CD14-positive monocyte (primary cell): ENCODE measurements at regions not wholly inside any gene's neighbourhood (a gene's known extent, or its start where the extent isn't known, plus 50 kb on each side); places are given as distances from the start of the nearest gene placed in this dataset.

Experiments
- DNase-seq, 3 donors: peaks; one replicate each; pipeline ENCODE4 v3.0.0-alpha.2; 2011 to 2022
- H2AFZ ChIP-seq: 2 replicates; pipeline ENCODE4 v1.6.0; 2012; ENCODE audit warnings: mild to moderate bottlenecking, low read depth, low read length, inconsistent platforms; ENCODE audit not compliant: insufficient read depth, poor library complexity, severe bottlenecking
- H3K27ac ChIP-seq, 2 donors: 1 replicate in 1 of 2; 2 replicates in 1 of 2; pipeline ENCODE4 v1.5.1; 2012 to 2013; ENCODE audit warnings: low read length in 2 of 2, control low read depth in 1 of 2, inconsistent platforms in 1 of 2, low read depth in 1 of 2, mild to moderate bottlenecking in 1 of 2
- H3K27me3 ChIP-seq, 2 donors: one replicate each; pipeline versions ENCODE4 v1.6.0 to v1.6.1; 2011 to 2013; ENCODE audit warnings: low read length in 2 of 2; ENCODE audit not compliant: control insufficient read depth in 2 of 2, insufficient read depth in 2 of 2
- H3K36me3 ChIP-seq, 2 donors: replicated peaks in 1 of 2; 1 replicate in 1 of 2; 2 replicates in 1 of 2; pipeline versions ENCODE4 v1.5.1 to v1.6.1; 2012 to 2013; ENCODE audit warnings: low read length in 2 of 2, control low read depth in 1 of 2, inconsistent platforms in 1 of 2, mild to moderate bottlenecking in 1 of 2; ENCODE audit not compliant: insufficient read depth in 2 of 2, control insufficient read depth in 1 of 2
- H3K4me1 ChIP-seq, 2 donors: 1 replicate in 1 of 2; 2 replicates in 1 of 2; pipeline versions ENCODE4 v1.5.1 to v1.6.1; 2012 to 2013; ENCODE audit warnings: low read length in 2 of 2, control low read depth in 1 of 2, inconsistent platforms in 1 of 2, mild to moderate bottlenecking in 1 of 2, moderate library complexity in 1 of 2; ENCODE audit not compliant: insufficient read depth in 2 of 2, control insufficient read depth in 1 of 2
- H3K4me2 ChIP-seq: replicated peaks from 2 replicates; pipeline ENCODE3; 2012; ENCODE audit warnings: low read length, moderate library complexity, mild to moderate bottlenecking; ENCODE audit not compliant: poor library complexity, severe bottlenecking; ENCODE audit errors: extremely low read depth
- H3K4me3 ChIP-seq, 3 experiments: fragments of 200-600 bp in 1 of 3; sonication (generic) in 1 of 3; replicated peaks in 1 of 3; 1 replicate in 2 of 3; 2 replicates in 1 of 3; pipeline ENCODE4 v1.5.1; 2011 to 2013; ENCODE audit warnings: low read length in 3 of 3, mild to moderate bottlenecking in 3 of 3, control low read depth in 2 of 3, low read depth in 2 of 3, inconsistent platforms in 1 of 3, moderate library complexity in 1 of 3
- H3K79me2 ChIP-seq: 2 replicates; pipeline ENCODE4 v1.6.0; 2012; ENCODE audit warnings: mild to moderate bottlenecking, control low read depth, inconsistent platforms, low read length, moderate library complexity; ENCODE audit not compliant: insufficient read depth
- H3K9ac ChIP-seq: 2 replicates; pipeline ENCODE4 v1.6.0; 2017; ENCODE audit warnings: low read length, mild to moderate bottlenecking; ENCODE audit not compliant: insufficient read depth, poor library complexity, severe bottlenecking
- H3K9me3 ChIP-seq, 2 donors: replicated peaks in 1 of 2; 1 replicate in 1 of 2; 2 replicates in 1 of 2; pipeline versions ENCODE4 v1.5.1 to v1.6.1; 2012 to 2013; ENCODE audit warnings: low read length in 2 of 2, control low read depth in 1 of 2; ENCODE audit not compliant: control insufficient read depth in 1 of 2, insufficient read depth in 1 of 2
- H4K20me1 ChIP-seq: 2 replicates; pipeline ENCODE4 v1.6.0; 2012; ENCODE audit warnings: mild to moderate bottlenecking, low read length, control low read depth, moderate library complexity; ENCODE audit not compliant: insufficient read depth
- H3K27ac Mint-ChIP-seq, 7 donors: one replicate each; pipeline ENCODE4 v1.8.0; 2020; ENCODE audit warnings: mild to moderate bottlenecking in 7 of 7, mixed read lengths in 7 of 7, moderate library complexity in 6 of 7, inconsistent platforms in 2 of 7
- H3K27me3 Mint-ChIP-seq, 3 donors: one replicate each; pipeline ENCODE4 v1.8.0; 2021 to 2022; ENCODE audit warnings: low read depth in 3 of 3, mild to moderate bottlenecking in 3 of 3, mixed read lengths in 3 of 3, moderate library complexity in 3 of 3, inconsistent platforms in 1 of 3
- H3K36me3 Mint-ChIP-seq, 2 donors: one replicate each; pipeline ENCODE4 v1.8.0; 2020; ENCODE audit warnings: mixed read lengths in 2 of 2, inconsistent platforms in 1 of 2, mild to moderate bottlenecking in 1 of 2
- H3K4me1 Mint-ChIP-seq: one replicate; pipeline ENCODE4 v1.8.0; 2020; ENCODE audit warnings: mild to moderate bottlenecking, mixed read lengths
- H3K4me3 Mint-ChIP-seq, 2 donors: one replicate each; pipeline ENCODE4 v1.8.0; 2020; ENCODE audit warnings: mild to moderate bottlenecking in 2 of 2, mixed read lengths in 2 of 2, moderate library complexity in 1 of 2
- H3K9me3 Mint-ChIP-seq, 7 donors: one replicate each; pipeline ENCODE4 v1.8.0; 2020 to 2022; ENCODE audit warnings: mixed read lengths in 7 of 7, mild to moderate bottlenecking in 6 of 7, moderate library complexity in 6 of 7, inconsistent platforms in 2 of 7
- CTCF ChIP-seq: fragments of 200-600 bp; IDR thresholded peaks from one replicate; pipeline ENCODE4 v1.8.0; 2022; ENCODE audit warnings: antibody characterized with exemption, mild to moderate bottlenecking
- WGBS: methylation state at CpG from one replicate; pipeline ENCODE4 v1.1.5; 2013; ENCODE audit warnings: missing lambda C conversion rate; ENCODE audit not compliant: insufficient coverage; 5-methylcytosine and 5-hydroxymethylcytosine counted together
- intact Hi-C, 2 donors: fragments of 100-400 bp; cut with micrococcal nuclease; formaldehyde crosslinking; loops; one replicate each; pipeline versions ENCODE4 v1.15.0 to v1.15.1; 2023

GRCh38 chr12:108432423-108433121 is 82.5 kb upstream of the FICD start:
- no peak overlapping the region for H3K27ac Mint-ChIP-seq

DNA sequence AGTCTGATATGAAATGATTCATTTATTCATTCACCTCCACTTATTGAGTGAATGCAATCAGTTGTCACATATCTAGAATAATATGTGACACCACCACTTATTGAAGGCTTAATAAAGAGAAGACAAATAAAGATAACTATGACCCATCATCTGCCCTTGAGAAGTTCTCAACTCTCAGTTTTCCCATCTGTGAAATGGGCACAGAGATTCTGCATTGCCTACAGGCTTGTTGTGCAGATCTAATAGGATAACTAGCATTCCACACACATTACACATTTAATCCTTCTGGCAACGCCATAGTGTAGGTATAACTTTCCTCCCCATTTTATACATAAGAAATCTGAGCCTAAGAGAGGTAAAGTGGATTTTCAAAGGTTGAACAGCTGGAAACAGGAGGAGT is 84.2 kb upstream of the FICD start:
- H3K36me3 Mint-ChIP-seq, result no peaks in the 10 kb centered on the region
- no peak overlapping the region for H3K27ac Mint-ChIP-seq
- peaks cover 9 to 17% (median 12%) of the 10 kb centered on the region in 3 donors for H3K27me3 Mint-ChIP-seq

More at GRCh38 chr12:108432423-108433121, 82.5 kb upstream of the FICD start:
- Histone ChIP-seq H2AFZ (no peak overlapping the region), H3K9ac (no peak overlapping the region), H3K4me1 (no peaks in the 10 kb centered on the region), H3K36me3 (no peaks in the 10 kb centered on the region), H3K9me3 (no peaks in the 10 kb centered on the region), H3K4me3 (no peak overlapping the region), H3K79me2 (no peaks in the 10 kb centered on the region), H3K27ac (no peak overlapping the region), H3K27me3 (no peaks in the 10 kb centered on the region), H3K4me2 (no peak overlapping the region), H4K20me1 (no peaks in the 10 kb centered on the region)
- Mint-ChIP-seq H3K9me3 (no peaks in the 10 kb centered on the region), H3K4me3 (no peak overlapping the region), H3K4me1 (no peaks in the 10 kb centered on the region), H3K27me3 (peaks cover 3 to 15% (median 13%) of the 10 kb centered on the region in 3 donors), H3K36me3 (no peaks in the 10 kb centered on the region)
- intact Hi-C loops, result no loop called here
- 83% methylated on average over 4 of the region's 8 CpGs for WGBS
- no peak for DNase-seq
- no peak for TF ChIP-seq CTCF

More for the DNA sequence above, 84.2 kb upstream of the FICD start:
- Histone ChIP-seq H3K36me3 (no peaks in the 10 kb centered on the region), H3K79me2 (no peaks in the 10 kb centered on the region), H3K4me2 (no peak overlapping the region), H3K9me3 (no peaks in the 10 kb centered on the region), H3K27me3 (no peaks in the 10 kb centered on the region), H3K4me3 (no peak overlapping the region), H4K20me1 (no peaks in the 10 kb centered on the region), H2AFZ (no peak overlapping the region), H3K4me1 (no peaks in the 10 kb centered on the region), H3K27ac (no peak overlapping the region), H3K9ac (no peak overlapping the region)
- intact Hi-C loops, result no loop called here
- H3K4me3 Mint-ChIP-seq, result no peak overlapping the region
- TF ChIP-seq CTCF, result no peak
- H3K4me1 Mint-ChIP-seq, result no peaks in the 10 kb centered on the region
- WGBS, result no CpG with 5 or more reads among the region's 1 CpG
- no peak for DNase-seq
- H3K9me3 Mint-ChIP-seq, result no peaks in the 10 kb centered on the region
